Keratinocyte (primary cell): ENCODE measurements at regions not wholly inside any gene's neighbourhood (a gene's known extent, or its start where the extent isn't known, plus 50 kb on each side); places are given as distances from the start of the nearest gene placed in this dataset.
"Not testable (repeated sequence)": the region's sequence is repeated elsewhere in the genome, so short reads cannot be mapped to it uniquely, and the experiment has no call there.

ENCODE experiments used
- CTCF ChIP-seq, 3 experiments: IDR thresholded peaks in 1 of 3; conservative IDR thresholded peaks in 1 of 3; optimal IDR thresholded peaks in 1 of 3; 2 replicates in 2 of 3; 3 replicates in 1 of 3; pipeline versions ENCODE3 to v1.5.1; 2011; ENCODE audit warnings: low read length in 3 of 3, mild to moderate bottlenecking in 3 of 3, moderate library complexity in 2 of 3, control low read depth in 1 of 3, inconsistent platforms in 1 of 3; ENCODE audit not compliant: insufficient read depth in 2 of 3; ENCODE audit errors: extremely low read depth in 1 of 3
- EZH2 ChIP-seq: IDR thresholded peaks from one replicate; pipeline ENCODE4 v1.6.1; 2012; ENCODE audit warnings: inconsistent platforms, mild to moderate bottlenecking, low read length, moderate library complexity

GRCh38 chr16:21346756-21347491, 68.8 kb upstream of the CRYM start:
- TF ChIP-seq CTCF (optimal IDR thresholded peaks at IDR 0.05 in 1 of 3, IDR thresholded peaks at IDR 0.05 in 1 of 3, conservative IDR thresholded peaks at IDR 0.05 in 1 of 3; ENCODE audit: extremely low read depth in 1 of 3, insufficient read depth in 2 of 3, low read length in 3 of 3); EZH2: not testable (repeated sequence)
